ENCODE measurements at regions not wholly inside any gene's neighbourhood (a gene's known extent, or its start where the extent isn't known, plus 50 kb on each side); places are given as distances from the start of the nearest gene placed in this dataset.

GRCh38 chr9:119083673-119084072 lies 285.6 kb downstream of the BRINP1 start:
- Mint-ChIP-seq H3K9me3 (ENCODE audit: unreplicated experiment) (no peaks in the 10 kb centered on the region), H3K36me3 (ENCODE audit: insufficient read depth, unreplicated experiment) (no peaks in the 10 kb centered on the region), H3K27me3 (ENCODE audit: insufficient read depth, unreplicated experiment) (peaks cover 4% of the 10 kb centered on the region), H3K4me3 (ENCODE audit: unreplicated experiment) (no peak overlapping the region), H3K27ac (ENCODE audit: unreplicated experiment) (no peak overlapping the region), H3K4me1 (ENCODE audit: low read depth, unreplicated experiment) (no peaks in the 10 kb centered on the region)
- Histone ChIP-seq H3K27me3 (replicated peaks; ENCODE audit: control insufficient read depth, insufficient read depth, low read length) (no peaks in the 10 kb centered on the region), H3K4me3 (ENCODE audit: low read depth, low read length) (no peak overlapping the region), H3K9me3 (no peaks in the 10 kb centered on the region), H3K4me1 (no peaks in the 10 kb centered on the region), H3K36me3 (ENCODE audit: control insufficient read depth, insufficient read depth, low read length) (no peaks in the 10 kb centered on the region)
- no TSS peak for BruUV-seq (replicated peaks)
- ChIA-PET POLR2A (no interaction called here), CTCF (no interaction called here)
- no peak for DNase-seq
- intact Hi-C loops (cut with micrococcal nuclease; ENCODE audit: unreplicated experiment), result no loop called here
- TF ChIP-seq, protein P1, sequence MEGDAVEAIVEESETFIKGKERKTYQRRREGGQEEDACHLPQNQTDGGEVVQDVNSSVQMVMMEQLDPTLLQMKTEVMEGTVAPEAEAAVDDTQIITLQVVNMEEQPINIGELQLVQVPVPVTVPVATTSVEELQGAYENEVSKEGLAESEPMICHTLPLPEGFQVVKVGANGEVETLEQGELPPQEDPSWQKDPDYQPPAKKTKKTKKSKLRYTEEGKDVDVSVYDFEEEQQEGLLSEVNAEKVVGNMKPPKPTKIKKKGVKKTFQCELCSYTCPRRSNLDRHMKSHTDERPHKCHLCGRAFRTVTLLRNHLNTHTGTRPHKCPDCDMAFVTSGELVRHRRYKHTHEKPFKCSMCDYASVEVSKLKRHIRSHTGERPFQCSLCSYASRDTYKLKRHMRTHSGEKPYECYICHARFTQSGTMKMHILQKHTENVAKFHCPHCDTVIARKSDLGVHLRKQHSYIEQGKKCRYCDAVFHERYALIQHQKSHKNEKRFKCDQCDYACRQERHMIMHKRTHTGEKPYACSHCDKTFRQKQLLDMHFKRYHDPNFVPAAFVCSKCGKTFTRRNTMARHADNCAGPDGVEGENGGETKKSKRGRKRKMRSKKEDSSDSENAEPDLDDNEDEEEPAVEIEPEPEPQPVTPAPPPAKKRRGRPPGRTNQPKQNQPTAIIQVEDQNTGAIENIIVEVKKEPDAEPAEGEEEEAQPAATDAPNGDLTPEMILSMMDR (IDR thresholded peaks at IDR 0.05; ENCODE audit: insufficient read depth in 1 of 2, low read depth in 1 of 2, low read length in 1 of 2, severe bottlenecking in 1 of 2, unreplicated experiment in 1 of 2), result no peak

DNA sequence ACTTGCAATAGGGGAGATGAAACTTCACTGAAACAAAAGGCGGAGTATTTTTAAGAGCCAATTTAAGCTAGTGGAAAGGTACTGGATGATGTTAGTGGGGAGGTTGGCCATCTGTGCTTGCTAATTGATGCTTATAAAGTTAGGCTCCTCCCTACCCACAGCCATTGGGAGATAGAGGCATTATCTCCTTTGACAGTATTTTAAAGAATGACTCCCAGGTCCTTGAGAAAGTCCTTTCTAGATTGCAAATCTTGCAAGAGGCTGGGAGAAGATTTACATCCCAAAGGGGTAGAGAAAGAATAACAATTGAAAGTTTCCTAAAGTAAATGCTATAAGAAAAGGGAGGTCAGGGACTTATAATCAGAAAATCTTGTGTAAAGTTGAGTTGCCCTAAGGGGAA lies 282.6 kb downstream of the BRINP1 start:
- Mint-ChIP-seq H3K9me3 (ENCODE audit: unreplicated experiment) (no peaks in the 10 kb centered on the region), H3K4me3 (ENCODE audit: unreplicated experiment) (no peak overlapping the region), H3K4me1 (ENCODE audit: low read depth, unreplicated experiment) (no peaks in the 10 kb centered on the region), H3K27me3 (ENCODE audit: insufficient read depth, unreplicated experiment) (peaks cover 4% of the 10 kb centered on the region), H3K27ac (ENCODE audit: unreplicated experiment) (no peak overlapping the region), H3K36me3 (ENCODE audit: insufficient read depth, unreplicated experiment) (no peaks in the 10 kb centered on the region)
- TF ChIP-seq, protein P1 (IDR thresholded peaks at IDR 0.05; ENCODE audit: insufficient read depth in 1 of 2, low read depth in 1 of 2, low read length in 1 of 2, severe bottlenecking in 1 of 2, unreplicated experiment in 1 of 2), result no peak
- no peaks in the 10 kb centered on the region for H3K9me3 ChIP-seq
- DNase-seq, result no peak
- no TSS peak for BruUV-seq (replicated peaks)
- H3K27me3 ChIP-seq (replicated peaks; ENCODE audit: control insufficient read depth, insufficient read depth, low read length), result no peaks in the 10 kb centered on the region
- H3K4me1 ChIP-seq, result no peaks in the 10 kb centered on the region
- intact Hi-C loops (cut with micrococcal nuclease; ENCODE audit: unreplicated experiment), result no loop called here
- no peaks in the 10 kb centered on the region for H3K36me3 ChIP-seq (ENCODE audit: control insufficient read depth, insufficient read depth, low read length)
- POLR2A ChIA-PET, result no interaction called here
- CTCF ChIA-PET, result no interaction called here
- H3K4me3 ChIP-seq (ENCODE audit: low read depth, low read length), result no peak overlapping the region

- Mint-ChIP-seq H3K27ac (ENCODE audit: unreplicated experiment) (no peak overlapping the region), H3K4me1 (ENCODE audit: low read depth, unreplicated experiment) (no peaks in the 10 kb centered on the region), H3K9me3 (ENCODE audit: unreplicated experiment) (no peaks in the 10 kb centered on the region), H3K36me3 (ENCODE audit: insufficient read depth, unreplicated experiment) (no peaks in the 10 kb centered on the region), H3K27me3 (ENCODE audit: insufficient read depth, unreplicated experiment) (peaks cover 4% of the 10 kb centered on the region), H3K4me3 (ENCODE audit: unreplicated experiment) (no peak overlapping the region)
- Histone ChIP-seq H3K27me3 (replicated peaks; ENCODE audit: control insufficient read depth, insufficient read depth, low read length) (no peaks in the 10 kb centered on the region), H3K4me3 (ENCODE audit: low read depth, low read length) (no peak overlapping the region), H3K4me1 (no peaks in the 10 kb centered on the region), H3K9me3 (no peaks in the 10 kb centered on the region), H3K36me3 (ENCODE audit: control insufficient read depth, insufficient read depth, low read length) (no peaks in the 10 kb centered on the region)
- ChIA-PET POLR2A (no interaction called here), CTCF (no interaction called here)
- TF ChIP-seq, protein P1 (IDR thresholded peaks at IDR 0.05; ENCODE audit: insufficient read depth in 1 of 2, low read depth in 1 of 2, low read length in 1 of 2, severe bottlenecking in 1 of 2, unreplicated experiment in 1 of 2), result no peak
- no peak for DNase-seq
- BruUV-seq (replicated peaks), result no TSS peak
- intact Hi-C loops (cut with micrococcal nuclease; ENCODE audit: unreplicated experiment), result no loop called here
These were observed 281.2 kb downstream of the BRINP1 start for GRCh38 chr9:119088002-119088547.

Data from Caco-2 (cell line).